ENCODE measurements at regions not wholly inside any gene's neighbourhood (a gene's known extent, or its start where the extent isn't known, plus 50 kb on each side); places are given as distances from the start of the nearest gene placed in this dataset.

GRCh38 chr11:116384407-116384806 is 388.4 kb downstream of the BUD13 start:
- TF ChIP-seq CTCF (IDR thresholded peaks at IDR 0.05; ENCODE audit: poor library complexity, severe bottlenecking) = no peak
- TF ChIP-seq EZH2 (IDR thresholded peaks at IDR 0.05; ENCODE audit: borderline replicate concordance, insufficient read depth, low read length, poor library complexity, severe bottlenecking) = no peak
- no peak for TF ChIP-seq MXI1 (conservative IDR thresholded peaks at IDR 0.05; ENCODE audit: poor library complexity, severe bottlenecking)
- no peak for TF ChIP-seq RAD21 (conservative IDR thresholded peaks at IDR 0.05)
- no peak for TF ChIP-seq TAF1 (IDR thresholded peaks at IDR 0.05; ENCODE audit: low read depth)
- TF ChIP-seq EP300 (conservative IDR thresholded peaks at IDR 0.05; ENCODE audit: poor library complexity, severe bottlenecking) = no peak
- TF ChIP-seq POLR2AphosphoS5 (IDR thresholded peaks at IDR 0.05) = no peak
- no peak for TF ChIP-seq SMC3 (conservative IDR thresholded peaks at IDR 0.05; ENCODE audit: poor library complexity)

Measured in neural cell (in vitro differentiated cells).